ENCODE measurements at regions not wholly inside any gene's neighbourhood (a gene's known extent, or its start where the extent isn't known, plus 50 kb on each side); places are given as distances from the start of the nearest gene placed in this dataset.

DNA sequence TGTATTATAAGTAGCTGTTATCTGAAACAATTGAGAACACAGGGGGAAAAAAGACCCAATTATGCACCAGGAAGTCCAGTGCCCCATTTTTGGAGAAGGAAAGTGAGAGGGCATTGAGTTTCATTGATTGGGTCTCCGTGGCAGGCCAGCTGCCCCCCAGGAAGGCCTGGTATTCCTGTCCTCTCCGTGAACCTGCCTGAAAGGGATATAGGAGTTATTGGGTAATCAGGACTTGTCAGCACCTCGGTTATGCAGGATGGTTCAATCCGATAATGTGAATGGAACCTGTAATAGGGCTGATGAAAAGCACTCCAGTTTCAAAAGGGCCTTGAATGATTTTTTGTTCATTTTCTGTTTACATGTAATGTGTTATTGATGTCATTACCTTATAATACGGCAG lies 122.0 kb upstream of the RARB start:
- H3F3A ChIP-seq (replicated peaks; ENCODE audit: low read depth), result no peaks in the 10 kb centered on the region
- Mint-ChIP-seq H3K4me1 (peaks cover 5% of the 10 kb centered on the region), H3K27me3 (ENCODE audit: insufficient read depth, low read depth, poor library complexity) (peaks cover 4% of the 10 kb centered on the region), H3K9me3 (no peaks in the 10 kb centered on the region), H3K4me3 (no peak overlapping the region), H3K27ac (no peak overlapping the region), H3K36me3 (ENCODE audit: low read depth) (no peaks in the 10 kb centered on the region)
- no peaks in the 10 kb centered on the region for H3K27me3 ChIP-seq (ENCODE audit: insufficient read depth)
- no peaks in the 10 kb centered on the region for H3K79me2 ChIP-seq (replicated peaks; ENCODE audit: insufficient read depth)
- peaks cover 4% of the 10 kb centered on the region; the same call in 1 of the 2 replicates for H3K9me2 ChIP-seq (ENCODE audit: insufficient read depth)
- no peak overlapping the region for H3K4me3 ChIP-seq
- no peak for ATAC-seq
- TF ChIP-seq JUNB (IDR thresholded peaks at IDR 0.05; ENCODE audit: unreplicated experiment) (no peak), EZH2phosphoT487 (IDR thresholded peaks at IDR 0.05; ENCODE audit: unreplicated experiment) (no peak), EZH2 (IDR thresholded peaks at IDR 0.05; ENCODE audit: low read depth, unreplicated experiment) (no peak), ETS1 (IDR thresholded peaks at IDR 0.05) (no peak), NANOG (IDR thresholded peaks at IDR 0.05; ENCODE audit: borderline replicate concordance) (no peak), REST (IDR thresholded peaks at IDR 0.05; ENCODE audit: unreplicated experiment) (no peak), STAT1 (IDR thresholded peaks at IDR 0.05; ENCODE audit: unreplicated experiment) (no peak)
- H3K4me2 ChIP-seq, result no peak overlapping the region
- no peaks in the 10 kb centered on the region for H4K20me1 ChIP-seq (replicated peaks; ENCODE audit: insufficient read depth)
- no peak overlapping the region for H2AFZ ChIP-seq
- no peaks in the 10 kb centered on the region for H3K36me3 ChIP-seq (ENCODE audit: insufficient read depth)
- H3K27ac ChIP-seq (ENCODE audit: low read depth), result no peak overlapping the region
- peaks cover 6% of the 10 kb centered on the region; the same call in 1 of the 2 replicates for H3K4me1 ChIP-seq (ENCODE audit: insufficient read depth)
- no peak for DNase-seq (ENCODE audit: low spot score)

- H3K4me2 ChIP-seq, result no peak overlapping the region
- H3F3A ChIP-seq (replicated peaks; ENCODE audit: low read depth), result no peaks in the 10 kb centered on the region
- H3K79me2 ChIP-seq (replicated peaks; ENCODE audit: insufficient read depth), result no peaks in the 10 kb centered on the region
- H3K4me3 ChIP-seq, result no peak overlapping the region
- no peak overlapping the region for H3K4me3 Mint-ChIP-seq
- TF ChIP-seq EZH2 (IDR thresholded peaks at IDR 0.05; ENCODE audit: low read depth, unreplicated experiment), result no peak
- no peak for TF ChIP-seq CREB1 (CRISPR knock-in tag; IDR thresholded peaks at IDR 0.05; ENCODE audit: low read depth)
- TF ChIP-seq REST (IDR thresholded peaks at IDR 0.05; ENCODE audit: unreplicated experiment), result no peak
- no peak for TF ChIP-seq JUNB (IDR thresholded peaks at IDR 0.05; ENCODE audit: unreplicated experiment)
- H3K27ac Mint-ChIP-seq, result no peak overlapping the region
- no peak overlapping the region for H3K27ac ChIP-seq (ENCODE audit: low read depth)
- DNase-seq (ENCODE audit: low spot score) (no peak), ATAC-seq (no peak)
- no peaks in the 10 kb centered on the region for H4K20me1 ChIP-seq (replicated peaks; ENCODE audit: insufficient read depth)
- peaks cover 6% of the 10 kb centered on the region; the same call in 1 of the 2 replicates for H3K4me1 ChIP-seq (ENCODE audit: insufficient read depth)
- H2AFZ ChIP-seq, result no peak overlapping the region
- no peaks in the 10 kb centered on the region for H3K9me3 Mint-ChIP-seq
- H3K27me3 Mint-ChIP-seq (ENCODE audit: insufficient read depth, low read depth, poor library complexity), result peaks cover 4% of the 10 kb centered on the region
- no peaks in the 10 kb centered on the region for H3K36me3 ChIP-seq (ENCODE audit: insufficient read depth)
- no peaks in the 10 kb centered on the region for H3K36me3 Mint-ChIP-seq (ENCODE audit: low read depth)
- no peaks in the 10 kb centered on the region for H3K27me3 ChIP-seq (ENCODE audit: insufficient read depth)
- peaks cover 4% of the 10 kb centered on the region; the same call in 1 of the 2 replicates for H3K9me2 ChIP-seq (ENCODE audit: insufficient read depth)
- H3K4me1 Mint-ChIP-seq, result peaks cover 5% of the 10 kb centered on the region
These were observed 121.4 kb upstream of the RARB start for GRCh38 chr3:25306705-25307104.
